ENCODE measurements at regions not wholly inside any gene's neighbourhood (a gene's known extent, or its start where the extent isn't known, plus 50 kb on each side); places are given as distances from the start of the nearest gene placed in this dataset.

- no peak overlapping the region for H3K4me3 ChIP-seq (replicated peaks; ENCODE audit: insufficient read depth, low read length)
- H3K27ac ChIP-seq (replicated peaks) = no peak overlapping the region
- TF ChIP-seq POLR2AphosphoS5 (IDR thresholded peaks at IDR 0.05; ENCODE audit: low read depth) (no peak), REST (IDR thresholded peaks at IDR 0.05; ENCODE audit: insufficient replicate concordance, low read depth) (no peak), GABPA (IDR thresholded peaks at IDR 0.05; ENCODE audit: low read depth) (no peak), CTCF (IDR thresholded peaks at IDR 0.05; ENCODE audit: insufficient read depth, low read length) (no peak), SPI1 (IDR thresholded peaks at IDR 0.05; ENCODE audit: borderline replicate concordance, low read depth) (no peak)
- DNase-seq (ENCODE audit: low read depth in 1 of 2, low spot score in 1 of 2) = no peak
- H3K27me3 ChIP-seq (ENCODE audit: insufficient read depth, poor library complexity, severe bottlenecking) = no peaks in the 10 kb centered on the region
Observed at GRCh38 chr19:28711411-28711810, 501.5 kb downstream of the UQCRFS1 start.

- DNase-seq (ENCODE audit: low read depth in 1 of 2, low spot score in 1 of 2) = peak; percentile 14 to 19
- no peak overlapping the region for H3K27ac ChIP-seq (replicated peaks)
- TF ChIP-seq CTCF (IDR thresholded peaks at IDR 0.05; ENCODE audit: insufficient read depth, low read length) (peak; percentile 35), REST (IDR thresholded peaks at IDR 0.05; ENCODE audit: insufficient replicate concordance, low read depth) (no peak)
- H3K4me3 ChIP-seq (replicated peaks; ENCODE audit: insufficient read depth, low read length) = no peak overlapping the region
- H3K27me3 ChIP-seq (ENCODE audit: insufficient read depth, poor library complexity, severe bottlenecking) = no peaks in the 10 kb centered on the region
Observed at GRCh38 chr19:28710278-28710677, 502.7 kb downstream of the UQCRFS1 start.

- H3K27ac ChIP-seq (replicated peaks) = no peak overlapping the region
- TF ChIP-seq SPI1 (IDR thresholded peaks at IDR 0.05; ENCODE audit: borderline replicate concordance, low read depth) (no peak), REST (IDR thresholded peaks at IDR 0.05; ENCODE audit: insufficient replicate concordance, low read depth) (no peak), GABPA (IDR thresholded peaks at IDR 0.05; ENCODE audit: low read depth) (no peak), CTCF (IDR thresholded peaks at IDR 0.05; ENCODE audit: insufficient read depth, low read length) (no peak), POLR2AphosphoS5 (IDR thresholded peaks at IDR 0.05; ENCODE audit: low read depth) (no peak)
- no peak for DNase-seq (ENCODE audit: low read depth in 1 of 2, low spot score in 1 of 2)
- no peaks in the 10 kb centered on the region for H3K27me3 ChIP-seq (ENCODE audit: insufficient read depth, poor library complexity, severe bottlenecking)
- no peak overlapping the region for H3K4me3 ChIP-seq (replicated peaks; ENCODE audit: insufficient read depth, low read length)
Observed at GRCh38 chr19:28706693-28707092, 506.3 kb downstream of the UQCRFS1 start.
